ENCODE measurements at regions not wholly inside any gene's neighbourhood (a gene's known extent, or its start where the extent isn't known, plus 50 kb on each side); places are given as distances from the start of the nearest gene placed in this dataset.

GRCh38 chr12:115570069-115570777, 707.3 kb downstream of the MED13L start (continued):
- no peak for TF ChIP-seq ZNF274 (IDR thresholded peaks at IDR 0.05; ENCODE audit: borderline replicate concordance, extremely low read depth, low read length)
- TF ChIP-seq TEAD4 (IDR thresholded peaks at IDR 0.05; ENCODE audit: low read depth, low read length) = no peak
- no peak for TF ChIP-seq RBBP5 (IDR thresholded peaks at IDR 0.05; ENCODE audit: borderline replicate concordance, low read depth, low read length)

Measured in H1 (cell line).